ENCODE measurements at regions not wholly inside any gene's neighbourhood (a gene's known extent, or its start where the extent isn't known, plus 50 kb on each side); places are given as distances from the start of the nearest gene placed in this dataset.

DNA sequence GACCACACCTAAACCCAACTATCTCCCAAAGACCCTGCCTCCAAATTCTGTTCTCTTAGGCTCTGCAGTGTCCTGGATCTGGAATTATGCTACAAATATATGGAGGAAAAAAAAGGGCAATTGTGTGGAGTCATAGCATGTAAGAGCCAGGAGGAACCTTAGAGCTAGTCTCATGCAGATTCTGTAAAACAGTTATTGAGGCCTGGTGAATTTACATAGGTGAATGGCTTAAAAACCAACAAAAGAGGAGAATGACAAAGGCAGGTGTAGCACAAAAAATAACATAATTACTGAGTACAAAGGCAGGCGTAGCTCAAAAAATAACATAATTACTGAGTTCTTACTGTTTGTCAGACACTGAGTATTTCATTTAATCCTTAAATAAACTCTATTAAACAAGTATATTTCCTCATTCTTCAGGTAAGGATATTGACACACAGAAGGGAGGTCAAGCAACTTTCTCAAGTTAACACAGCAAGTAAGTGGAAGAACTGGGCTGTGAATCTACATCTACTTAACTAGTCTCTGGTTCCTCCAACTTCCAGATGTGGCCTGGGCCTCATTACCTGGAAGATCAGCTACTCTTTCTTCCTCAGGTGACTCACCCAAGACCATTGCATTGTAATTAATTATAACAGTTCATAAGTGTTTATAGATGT lies 938.9 kb upstream of the TENM4 start:
- Histone ChIP-seq H3K27me3 (ENCODE audit: control insufficient read depth in 3 of 3, insufficient read depth in 3 of 3, low read length in 2 of 3) (no peaks in the 10 kb centered on the region), H3K9ac (ENCODE audit: insufficient read depth in 1 of 2, low read length in 2 of 2) (no peak overlapping the region), H3K4me3 (no peak overlapping the region), H3K36me3 (ENCODE audit: control insufficient read depth in 4 of 4, insufficient read depth in 4 of 4, low read length in 4 of 4) (no peaks in the 10 kb centered on the region), H3K27ac (ENCODE audit: low read depth in 1 of 2, low read length in 1 of 2) (no peak overlapping the region), H3K9me3 (ENCODE audit: control insufficient read depth in 4 of 4, insufficient read depth in 3 of 4, low read length in 3 of 4) (no peaks in the 10 kb centered on the region), H3K4me1 (ENCODE audit: control insufficient read depth in 5 of 5, insufficient read depth in 5 of 5, low read length in 5 of 5) (no peaks in the 10 kb centered on the region)
- WGBS, 2 donors = 72 to 84% methylated on average over 1 of the region's 1 CpG
- DNase-seq (no peak), ATAC-seq (ENCODE audit: insufficient read depth, low FRiP score) (no peak)
- TF ChIP-seq, protein P1, sequence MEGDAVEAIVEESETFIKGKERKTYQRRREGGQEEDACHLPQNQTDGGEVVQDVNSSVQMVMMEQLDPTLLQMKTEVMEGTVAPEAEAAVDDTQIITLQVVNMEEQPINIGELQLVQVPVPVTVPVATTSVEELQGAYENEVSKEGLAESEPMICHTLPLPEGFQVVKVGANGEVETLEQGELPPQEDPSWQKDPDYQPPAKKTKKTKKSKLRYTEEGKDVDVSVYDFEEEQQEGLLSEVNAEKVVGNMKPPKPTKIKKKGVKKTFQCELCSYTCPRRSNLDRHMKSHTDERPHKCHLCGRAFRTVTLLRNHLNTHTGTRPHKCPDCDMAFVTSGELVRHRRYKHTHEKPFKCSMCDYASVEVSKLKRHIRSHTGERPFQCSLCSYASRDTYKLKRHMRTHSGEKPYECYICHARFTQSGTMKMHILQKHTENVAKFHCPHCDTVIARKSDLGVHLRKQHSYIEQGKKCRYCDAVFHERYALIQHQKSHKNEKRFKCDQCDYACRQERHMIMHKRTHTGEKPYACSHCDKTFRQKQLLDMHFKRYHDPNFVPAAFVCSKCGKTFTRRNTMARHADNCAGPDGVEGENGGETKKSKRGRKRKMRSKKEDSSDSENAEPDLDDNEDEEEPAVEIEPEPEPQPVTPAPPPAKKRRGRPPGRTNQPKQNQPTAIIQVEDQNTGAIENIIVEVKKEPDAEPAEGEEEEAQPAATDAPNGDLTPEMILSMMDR (IDR thresholded peaks at IDR 0.05; ENCODE audit: control extremely low read depth, extremely low read depth) = no peak

DNA sequence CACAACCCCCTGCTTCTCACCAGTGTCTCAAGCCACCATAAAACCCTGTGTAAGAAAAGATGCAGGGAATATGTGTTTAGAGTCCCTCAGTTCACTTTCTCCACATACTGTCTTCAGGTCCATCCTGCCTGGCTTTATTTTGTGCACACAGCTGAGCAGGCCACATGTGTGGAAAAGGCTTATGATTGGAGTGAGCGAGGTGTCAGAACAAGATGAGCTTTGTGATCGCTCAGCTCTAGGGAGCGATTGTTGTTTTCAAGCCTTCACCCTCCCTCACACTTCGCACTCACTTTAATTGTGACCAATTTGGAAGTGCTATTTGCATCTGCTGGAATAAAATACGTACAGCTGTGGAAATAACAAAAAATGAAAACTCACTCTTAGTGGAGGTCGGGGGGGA lies 931.1 kb upstream of the TENM4 start:
- 78 to 88% methylated on average over 6 of the region's 6 CpGs for WGBS, 2 donors
- H3K27ac ChIP-seq (ENCODE audit: low read depth in 1 of 2, low read length in 1 of 2) = no peak overlapping the region
- no peaks in the 10 kb centered on the region for H3K27me3 ChIP-seq (ENCODE audit: control insufficient read depth in 3 of 3, insufficient read depth in 3 of 3, low read length in 2 of 3)
- H3K9me3 ChIP-seq (ENCODE audit: control insufficient read depth in 4 of 4, insufficient read depth in 3 of 4, low read length in 3 of 4) = peaks cover 0 to 1% (median 0%) of the 10 kb centered on the region in 4 donors
- TF ChIP-seq, protein P1 (IDR thresholded peaks at IDR 0.05; ENCODE audit: control extremely low read depth, extremely low read depth) = no peak
- H3K4me1 ChIP-seq (ENCODE audit: control insufficient read depth in 5 of 5, insufficient read depth in 5 of 5, low read length in 5 of 5) = no peaks in the 10 kb centered on the region
- DNase-seq = no peak
- no peak overlapping the region for H3K4me3 ChIP-seq
- H3K9ac ChIP-seq (ENCODE audit: insufficient read depth in 1 of 2, low read length in 2 of 2) = no peak overlapping the region
- no peak for ATAC-seq (ENCODE audit: insufficient read depth, low FRiP score)
- no peaks in the 10 kb centered on the region for H3K36me3 ChIP-seq (ENCODE audit: control insufficient read depth in 4 of 4, insufficient read depth in 4 of 4, low read length in 4 of 4)

DNA sequence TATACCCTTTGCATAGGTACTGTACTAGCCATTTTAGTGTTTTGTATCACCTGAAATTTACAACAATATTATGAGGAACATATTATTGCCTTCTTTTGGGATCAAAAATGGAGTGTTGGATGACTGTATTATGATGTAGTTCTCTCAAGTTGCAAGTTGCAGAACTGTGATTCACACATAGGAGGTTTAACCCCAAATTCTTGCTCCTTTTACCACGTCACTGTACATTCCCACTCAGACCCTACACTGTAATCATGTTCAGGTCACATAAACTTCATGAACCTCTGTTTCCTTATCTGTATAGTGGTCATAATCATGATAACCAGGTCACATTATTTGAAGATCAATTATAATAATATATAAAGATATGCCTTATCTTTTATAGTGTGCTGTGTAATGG lies 925.1 kb upstream of the TENM4 start:
- no peak for DNase-seq
- no peak overlapping the region for H3K27ac ChIP-seq (ENCODE audit: low read depth in 1 of 2, low read length in 1 of 2)
- no peaks in the 10 kb centered on the region for H3K36me3 ChIP-seq (ENCODE audit: control insufficient read depth in 4 of 4, insufficient read depth in 4 of 4, low read length in 4 of 4)
- ATAC-seq (ENCODE audit: insufficient read depth, low FRiP score) = no peak
- H3K9me3 ChIP-seq (ENCODE audit: control insufficient read depth in 4 of 4, insufficient read depth in 3 of 4, low read length in 3 of 4) = peaks cover 0 to 1% (median 0%) of the 10 kb centered on the region in 4 donors
- TF ChIP-seq, protein P1 (IDR thresholded peaks at IDR 0.05; ENCODE audit: control extremely low read depth, extremely low read depth) = no peak
- WGBS, 2 donors = 76 to 79% methylated on average over 1 of the region's 1 CpG
- H3K9ac ChIP-seq (ENCODE audit: insufficient read depth in 1 of 2, low read length in 2 of 2) = no peak overlapping the region
- no peak overlapping the region for H3K4me3 ChIP-seq
- H3K4me1 ChIP-seq (ENCODE audit: control insufficient read depth in 5 of 5, insufficient read depth in 5 of 5, low read length in 5 of 5) = peaks cover 0 to 3% (median 0%) of the 10 kb centered on the region in 5 donors
- H3K27me3 ChIP-seq (ENCODE audit: control insufficient read depth in 3 of 3, insufficient read depth in 3 of 3, low read length in 2 of 3) = no peaks in the 10 kb centered on the region

Measured in lung (tissue), 11 donors.